ENCODE measurements at regions not wholly inside any gene's neighbourhood (a gene's known extent, or its start where the extent isn't known, plus 50 kb on each side); places are given as distances from the start of the nearest gene placed in this dataset.

- TF ChIP-seq POLR2AphosphoS5 (IDR thresholded peaks at IDR 0.05; ENCODE audit: low read depth) (no peak), SPI1 (IDR thresholded peaks at IDR 0.05; ENCODE audit: borderline replicate concordance, low read depth) (no peak), GABPA (IDR thresholded peaks at IDR 0.05; ENCODE audit: low read depth) (no peak)
- TF ChIP-seq, protein P1, sequence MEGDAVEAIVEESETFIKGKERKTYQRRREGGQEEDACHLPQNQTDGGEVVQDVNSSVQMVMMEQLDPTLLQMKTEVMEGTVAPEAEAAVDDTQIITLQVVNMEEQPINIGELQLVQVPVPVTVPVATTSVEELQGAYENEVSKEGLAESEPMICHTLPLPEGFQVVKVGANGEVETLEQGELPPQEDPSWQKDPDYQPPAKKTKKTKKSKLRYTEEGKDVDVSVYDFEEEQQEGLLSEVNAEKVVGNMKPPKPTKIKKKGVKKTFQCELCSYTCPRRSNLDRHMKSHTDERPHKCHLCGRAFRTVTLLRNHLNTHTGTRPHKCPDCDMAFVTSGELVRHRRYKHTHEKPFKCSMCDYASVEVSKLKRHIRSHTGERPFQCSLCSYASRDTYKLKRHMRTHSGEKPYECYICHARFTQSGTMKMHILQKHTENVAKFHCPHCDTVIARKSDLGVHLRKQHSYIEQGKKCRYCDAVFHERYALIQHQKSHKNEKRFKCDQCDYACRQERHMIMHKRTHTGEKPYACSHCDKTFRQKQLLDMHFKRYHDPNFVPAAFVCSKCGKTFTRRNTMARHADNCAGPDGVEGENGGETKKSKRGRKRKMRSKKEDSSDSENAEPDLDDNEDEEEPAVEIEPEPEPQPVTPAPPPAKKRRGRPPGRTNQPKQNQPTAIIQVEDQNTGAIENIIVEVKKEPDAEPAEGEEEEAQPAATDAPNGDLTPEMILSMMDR (IDR thresholded peaks at IDR 0.05; ENCODE audit: insufficient read depth, low read length) = no peak
- TF ChIP-seq, protein P2, sequence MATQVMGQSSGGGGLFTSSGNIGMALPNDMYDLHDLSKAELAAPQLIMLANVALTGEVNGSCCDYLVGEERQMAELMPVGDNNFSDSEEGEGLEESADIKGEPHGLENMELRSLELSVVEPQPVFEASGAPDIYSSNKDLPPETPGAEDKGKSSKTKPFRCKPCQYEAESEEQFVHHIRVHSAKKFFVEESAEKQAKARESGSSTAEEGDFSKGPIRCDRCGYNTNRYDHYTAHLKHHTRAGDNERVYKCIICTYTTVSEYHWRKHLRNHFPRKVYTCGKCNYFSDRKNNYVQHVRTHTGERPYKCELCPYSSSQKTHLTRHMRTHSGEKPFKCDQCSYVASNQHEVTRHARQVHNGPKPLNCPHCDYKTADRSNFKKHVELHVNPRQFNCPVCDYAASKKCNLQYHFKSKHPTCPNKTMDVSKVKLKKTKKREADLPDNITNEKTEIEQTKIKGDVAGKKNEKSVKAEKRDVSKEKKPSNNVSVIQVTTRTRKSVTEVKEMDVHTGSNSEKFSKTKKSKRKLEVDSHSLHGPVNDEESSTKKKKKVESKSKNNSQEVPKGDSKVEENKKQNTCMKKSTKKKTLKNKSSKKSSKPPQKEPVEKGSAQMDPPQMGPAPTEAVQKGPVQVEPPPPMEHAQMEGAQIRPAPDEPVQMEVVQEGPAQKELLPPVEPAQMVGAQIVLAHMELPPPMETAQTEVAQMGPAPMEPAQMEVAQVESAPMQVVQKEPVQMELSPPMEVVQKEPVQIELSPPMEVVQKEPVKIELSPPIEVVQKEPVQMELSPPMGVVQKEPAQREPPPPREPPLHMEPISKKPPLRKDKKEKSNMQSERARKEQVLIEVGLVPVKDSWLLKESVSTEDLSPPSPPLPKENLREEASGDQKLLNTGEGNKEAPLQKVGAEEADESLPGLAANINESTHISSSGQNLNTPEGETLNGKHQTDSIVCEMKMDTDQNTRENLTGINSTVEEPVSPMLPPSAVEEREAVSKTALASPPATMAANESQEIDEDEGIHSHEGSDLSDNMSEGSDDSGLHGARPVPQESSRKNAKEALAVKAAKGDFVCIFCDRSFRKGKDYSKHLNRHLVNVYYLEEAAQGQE (IDR thresholded peaks at IDR 0.05; ENCODE audit: insufficient replicate concordance, low read depth) = no peak
Measured at GRCh38 chr10:56123247-56123646, 237.8 kb downstream of the ZWINT start.

All from HL-60 (cell line).